ENCODE measurements at regions not wholly inside any gene's neighbourhood (a gene's known extent, or its start where the extent isn't known, plus 50 kb on each side); places are given as distances from the start of the nearest gene placed in this dataset.
"Not testable (repeated sequence)": the region's sequence is repeated elsewhere in the genome, so short reads cannot be mapped to it uniquely, and the experiment has no call there.

DNA sequence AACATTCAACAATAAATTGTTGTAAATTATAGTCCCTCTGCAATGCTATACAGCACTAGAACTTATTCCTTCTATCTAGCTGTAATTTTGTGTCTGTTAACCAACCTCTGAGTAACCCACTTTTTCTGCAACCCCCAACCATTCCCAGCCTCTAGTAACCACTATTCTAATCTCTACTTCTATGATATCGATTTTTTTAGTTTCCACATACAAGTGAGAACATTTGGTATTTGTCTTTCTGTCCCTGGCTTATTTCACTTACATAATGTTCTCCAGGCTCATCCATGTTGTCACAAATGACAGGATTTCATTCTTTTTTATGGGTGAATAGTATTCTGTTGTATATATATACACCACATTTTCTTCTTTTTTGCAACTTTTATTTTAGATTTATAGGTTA, 147.6 kb downstream of the MAIP1 start:
- no peak for DNase-seq

DNA sequence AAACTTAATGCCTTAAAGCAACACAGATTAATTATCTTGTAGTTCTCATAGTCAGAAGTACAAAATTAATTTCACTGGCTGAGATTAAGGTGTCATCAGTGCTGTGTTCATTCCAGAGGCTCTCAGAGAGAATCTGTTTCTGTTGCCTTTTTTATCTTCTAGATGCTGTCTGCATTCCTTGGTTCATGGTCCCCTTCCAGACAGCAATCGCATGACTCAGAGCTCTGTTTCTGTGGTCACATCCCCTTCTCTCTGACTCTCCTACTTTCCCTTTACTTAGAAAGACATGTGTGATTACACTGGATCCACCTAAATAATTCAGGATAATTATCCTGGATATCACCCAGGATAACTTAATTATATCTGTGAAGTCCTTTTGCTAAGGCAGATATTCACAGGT, 148.6 kb downstream of the MAIP1 start:
- DNase-seq, result peak; percentile 82

- DNase-seq, result no peak
These were observed 152.3 kb downstream of the MAIP1 start for GRCh38 chr2:200107514-200108217.

GRCh38 chr2:200109421-200109820, 154.0 kb downstream of the MAIP1 start:
- DNase-seq, result no peak

DNA sequence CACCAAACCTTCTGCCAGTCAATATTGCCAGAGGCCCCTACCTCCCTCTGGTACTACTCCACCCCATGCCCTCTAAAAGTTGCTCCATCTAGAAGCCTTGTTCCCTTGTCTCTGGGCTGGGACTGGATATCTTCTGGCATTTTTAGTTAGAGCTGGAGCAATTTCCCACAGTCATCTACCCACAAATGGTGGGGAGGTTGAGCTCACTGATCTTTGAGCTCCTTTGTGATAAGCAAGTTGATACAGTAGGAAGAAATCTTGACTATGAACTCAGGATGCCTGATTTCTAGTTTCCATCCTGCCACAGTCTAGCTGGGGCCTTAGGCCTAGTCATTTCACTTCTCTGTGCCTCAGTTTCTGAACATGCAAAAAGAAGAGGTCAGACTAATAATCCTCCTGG, 155.0 kb downstream of the MAIP1 start:
- no peak for DNase-seq

- DNase-seq, result not testable (repeated sequence)
These were observed 157.8 kb downstream of the MAIP1 start for GRCh38 chr2:200113016-200113799.

DNA sequence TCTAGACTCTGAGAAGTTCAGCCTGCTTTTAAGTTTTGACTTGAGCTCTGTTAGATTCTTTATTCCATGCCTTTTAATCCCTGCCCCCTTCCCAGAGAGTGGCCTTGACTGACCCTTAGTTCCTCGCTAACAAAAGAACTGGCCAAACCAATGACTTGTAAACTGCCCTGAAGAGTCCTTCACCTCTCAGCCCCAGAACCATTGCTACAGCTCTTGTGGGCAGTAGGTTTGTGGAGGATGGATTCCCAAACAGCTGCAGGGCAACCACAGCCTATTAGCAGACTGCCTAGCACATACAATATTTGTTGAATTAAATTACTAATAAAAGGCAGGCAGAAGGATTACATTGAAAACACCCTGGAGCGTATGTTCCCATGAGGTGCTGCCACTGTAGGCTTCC, 163.9 kb downstream of the MAIP1 start:
- no peak for DNase-seq

GRCh38 chr2:200121931-200122330, 166.5 kb downstream of the MAIP1 start:
- peak; percentile 33 for DNase-seq

- DNase-seq, result no peak
These were observed 167.3 kb downstream of the MAIP1 start for GRCh38 chr2:200122683-200123082.

DNA sequence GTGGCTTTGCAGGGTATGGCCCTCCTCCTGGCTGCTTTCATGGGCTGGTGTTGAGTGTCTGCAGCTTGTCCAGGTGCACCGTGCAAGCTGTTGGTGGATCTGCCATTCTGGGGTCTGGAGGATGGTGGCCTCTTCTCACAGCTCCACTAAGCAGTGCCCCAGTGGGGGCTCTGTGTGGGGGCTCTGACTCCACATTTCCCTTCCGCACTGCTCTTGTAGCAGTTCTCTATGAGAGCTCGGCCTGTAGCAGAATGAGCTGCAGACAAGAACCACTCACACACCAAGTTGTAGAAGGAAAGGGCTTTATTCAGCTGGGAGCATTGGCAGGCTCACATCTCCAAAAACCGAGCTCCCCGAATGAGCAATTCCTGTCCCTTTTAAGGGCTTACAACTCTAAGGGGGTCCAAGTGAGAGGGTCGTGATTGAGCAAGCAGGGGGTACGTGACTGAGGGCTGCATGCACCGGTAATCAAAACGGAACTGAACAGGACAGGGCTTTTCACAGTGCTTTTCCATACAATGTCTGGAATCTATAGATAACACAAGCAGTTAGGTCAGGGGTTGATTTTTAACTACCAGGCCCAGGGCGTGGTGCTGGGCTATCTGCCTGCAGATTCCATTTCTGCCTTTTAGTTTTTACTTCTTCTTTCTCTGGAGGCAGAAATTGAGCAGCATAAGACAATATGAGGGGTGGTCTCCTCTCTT, 169.4 kb downstream of the MAIP1 start:
- DNase-seq, result not testable (repeated sequence)

DNA sequence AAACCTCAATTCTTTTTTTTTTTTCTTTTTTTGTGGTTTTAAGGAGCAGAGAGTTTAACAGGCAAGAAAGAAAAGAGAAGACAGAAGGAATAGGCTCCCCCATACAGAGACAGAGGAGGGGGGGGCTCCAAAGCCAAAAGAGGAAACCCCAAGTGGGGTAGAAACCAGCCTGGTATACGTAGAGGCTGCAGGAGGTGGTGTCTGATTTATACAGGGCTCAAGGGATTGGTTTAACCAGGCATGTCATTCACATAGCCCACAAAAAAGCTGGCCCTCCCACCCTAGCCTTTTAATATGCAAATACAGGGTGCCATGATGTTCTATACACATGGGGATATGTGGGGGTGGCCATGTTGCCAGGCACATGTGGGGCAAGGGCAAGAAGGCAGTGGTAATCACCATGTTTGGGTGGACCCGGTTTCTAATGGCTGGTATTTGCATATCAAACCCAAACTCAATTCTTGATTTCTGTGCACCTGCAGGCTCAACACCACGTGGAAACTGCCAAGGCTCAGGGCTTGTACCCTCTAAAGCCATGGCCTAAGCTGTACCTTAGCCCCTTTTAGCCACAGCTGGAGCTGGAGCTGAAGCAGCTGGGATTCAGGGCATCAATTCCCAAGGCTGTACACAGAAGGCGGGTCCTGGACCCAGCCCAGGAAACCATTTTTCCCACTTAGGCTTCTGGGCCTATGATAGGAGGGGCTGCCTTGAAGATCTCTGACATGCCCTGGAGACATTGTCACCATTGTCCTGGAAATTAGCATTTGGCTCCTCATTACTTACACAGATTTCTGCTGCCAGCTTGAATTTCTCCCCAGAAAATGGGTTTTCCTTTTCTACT, 170.3 kb downstream of the MAIP1 start:
- DNase-seq, result no peak

DNA sequence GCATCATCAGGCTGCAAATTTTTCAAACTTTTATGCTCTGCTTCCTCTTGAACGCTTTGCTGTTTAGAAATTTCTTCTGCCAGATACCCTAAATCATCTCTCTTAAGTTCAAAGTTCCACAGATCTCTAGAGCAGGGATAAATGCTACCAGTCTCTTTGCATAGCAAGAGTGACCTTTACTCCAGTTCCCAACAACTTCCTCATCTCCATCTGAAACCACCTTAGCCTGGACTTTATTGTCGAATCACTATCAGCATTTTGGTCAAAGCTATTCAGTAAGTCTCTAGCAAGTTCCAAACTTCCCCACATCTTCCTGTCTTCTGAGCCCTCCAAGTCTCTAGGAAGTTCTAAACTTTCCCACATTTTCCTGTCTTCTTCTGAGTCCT, 170.9 kb downstream of the MAIP1 start:
- not testable (repeated sequence) for DNase-seq

DNA sequence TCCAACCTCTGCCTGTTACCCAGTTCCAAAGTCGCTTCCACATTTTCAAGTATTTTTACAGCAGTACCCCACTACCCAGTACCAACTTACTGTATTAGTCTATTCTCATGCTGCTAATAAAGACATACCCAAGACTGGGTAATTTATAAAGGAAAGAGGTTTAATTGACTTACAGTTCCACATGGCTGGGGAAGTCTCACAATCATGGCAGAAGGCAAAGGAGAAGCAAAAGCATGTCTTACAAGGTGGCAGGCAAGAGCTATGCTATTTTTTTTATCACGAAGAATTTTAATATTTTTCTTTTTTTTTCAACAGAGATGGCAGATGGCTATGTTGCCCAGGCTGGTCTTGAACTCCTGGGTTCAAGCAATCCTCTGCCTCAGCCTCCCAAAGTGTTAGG, 171.3 kb downstream of the MAIP1 start:
- DNase-seq, result not testable (repeated sequence)

DNA sequence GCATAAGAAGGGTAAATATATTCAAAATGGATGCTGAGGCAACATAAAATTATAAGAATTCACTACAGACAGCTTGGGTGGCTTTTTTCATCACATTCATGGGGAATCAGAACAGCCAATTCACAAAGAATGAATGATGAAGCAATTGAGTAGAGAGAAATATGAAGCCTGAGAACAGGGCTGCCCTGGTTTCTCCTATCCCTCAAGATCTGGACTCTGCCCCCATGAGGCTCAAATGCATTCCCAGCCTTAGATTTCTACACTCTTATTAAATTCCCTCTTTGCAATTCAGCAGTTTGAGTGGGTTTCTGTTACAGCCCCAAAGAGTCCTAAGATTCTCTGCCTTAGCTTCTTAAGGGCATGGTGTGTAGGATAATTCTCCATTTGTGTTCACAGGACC, 172.5 kb downstream of the MAIP1 start:
- DNase-seq, result peak; percentile 78

GRCh38 chr2:200128296-200128695, 172.9 kb downstream of the MAIP1 start:
- DNase-seq, result no peak

DNA sequence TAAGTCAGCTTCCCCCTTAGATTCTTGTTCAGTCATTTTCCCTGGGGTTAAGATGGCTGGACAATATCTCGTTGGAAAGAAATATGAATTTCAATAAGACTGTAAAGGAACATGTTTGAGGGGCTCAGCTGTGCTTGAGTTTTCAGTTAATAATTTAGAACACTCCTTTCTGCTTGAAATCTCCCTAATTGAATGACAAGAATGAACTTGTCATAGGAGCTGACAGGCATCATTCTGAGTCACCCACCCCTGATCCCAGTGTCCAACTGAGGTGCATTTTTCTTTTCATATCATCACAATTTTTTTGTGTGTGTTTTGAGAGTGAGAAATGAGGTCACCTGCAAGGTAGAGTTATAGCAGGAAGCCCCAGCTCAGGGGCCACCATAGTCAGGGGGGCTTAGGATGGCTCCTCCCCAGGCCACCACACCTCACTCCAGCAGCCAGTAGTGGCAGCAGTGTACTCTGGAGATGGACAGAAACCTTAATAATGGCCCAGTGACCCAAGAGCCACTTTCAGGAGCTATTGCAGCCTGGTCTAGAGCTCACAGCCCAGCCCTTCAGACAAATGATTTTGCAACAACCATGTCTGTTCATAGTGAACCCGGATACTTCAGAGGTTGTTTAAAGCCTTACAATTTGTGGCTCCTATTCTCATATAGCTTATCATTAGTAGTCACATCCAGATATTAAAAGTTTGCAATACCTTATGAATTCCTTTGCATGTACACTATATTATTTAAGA, 174.5 kb downstream of the MAIP1 start:
- no peak for DNase-seq

DNA sequence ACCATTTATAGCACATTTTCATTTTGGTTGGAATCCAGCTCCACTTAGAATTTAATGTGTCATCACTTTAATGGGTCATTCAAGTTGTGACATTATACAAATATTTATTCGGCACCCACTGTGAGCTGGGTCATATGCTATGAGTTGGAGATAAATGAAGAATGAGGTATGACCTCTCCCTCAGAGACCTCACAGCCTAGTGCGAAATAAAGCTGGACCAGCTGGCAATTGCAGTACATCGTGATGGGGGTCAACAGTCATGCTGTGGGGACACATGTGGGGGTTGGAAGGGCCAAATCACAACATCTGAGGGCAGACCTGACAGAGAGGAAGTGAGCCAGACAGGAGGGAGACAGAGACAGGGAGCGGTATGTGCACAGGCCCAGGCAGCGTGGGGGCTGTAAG, 175.4 kb downstream of the MAIP1 start:
- DNase-seq, result peak; percentile 90

- DNase-seq, result peak; percentile 52
These were observed 175.2 kb upstream of the SPATS2L start for GRCh38 chr2:200131307-200131706.

- no peak for DNase-seq
These were observed 171.4 kb upstream of the SPATS2L start for GRCh38 chr2:200135082-200135481.

DNA sequence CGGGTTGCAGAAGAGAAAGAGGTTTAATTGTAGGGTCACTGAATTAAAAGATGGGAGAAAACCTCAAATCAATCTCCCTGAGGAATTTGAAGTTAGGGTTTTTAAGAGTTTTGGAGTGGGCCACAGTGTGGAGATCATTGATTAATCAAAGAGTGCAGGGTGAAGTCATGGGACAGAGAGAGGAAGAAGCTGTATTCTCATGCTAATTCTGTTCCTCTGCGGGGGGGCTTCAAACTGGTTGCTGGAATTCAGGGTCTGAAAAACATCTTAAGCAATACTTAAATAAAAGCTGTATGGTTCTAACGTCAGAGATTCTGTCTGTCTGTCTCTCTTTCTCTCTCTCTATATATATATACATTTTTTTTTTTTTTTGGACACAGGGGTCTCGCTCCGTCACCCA, 169.8 kb upstream of the SPATS2L start:
- DNase-seq, result no peak

DNA sequence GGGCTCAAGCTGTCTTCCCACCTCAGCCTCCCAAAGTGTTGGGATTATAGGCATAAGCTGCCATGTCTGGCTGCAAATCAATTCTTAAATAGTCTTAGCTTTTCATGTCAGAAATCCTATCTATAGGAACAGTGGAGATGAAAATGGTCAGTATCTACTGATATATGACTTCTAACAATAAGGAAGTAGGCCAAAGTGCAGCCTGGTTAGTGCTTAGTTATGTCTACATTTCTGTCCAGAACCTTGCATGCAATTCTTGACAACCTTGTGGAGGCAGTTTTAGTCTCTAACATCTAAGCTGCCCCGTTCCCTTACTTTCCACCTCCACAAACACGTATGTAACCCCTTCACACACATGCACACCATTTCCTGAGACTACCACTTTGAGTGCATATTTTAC, 169.2 kb upstream of the SPATS2L start:
- DNase-seq, result no peak

- DNase-seq, result no peak
These were observed 168.8 kb upstream of the SPATS2L start for GRCh38 chr2:200137691-200138090.
